Aorta (tissue), 5 donors: ENCODE measurements at regions not wholly inside any gene's neighbourhood (a gene's known extent, or its start where the extent isn't known, plus 50 kb on each side); places are given as distances from the start of the nearest gene placed in this dataset.
"Not testable (repeated sequence)": the region's sequence is repeated elsewhere in the genome, so short reads cannot be mapped to it uniquely, and the experiment has no call there.

Experiments used
- ATAC-seq: fragments of 200-7000 bp; cut with Tn5 transposase; one replicate; pipeline ENCODE4 v1.9.1; 2022; ENCODE audit warnings: moderate library complexity; ENCODE audit not compliant: low FRiP score
- DNase-seq, 2 donors: peaks; one replicate each; pipeline ENCODE4 v3.0.0-alpha.2; 2020
- H3K27ac ChIP-seq, 2 donors: one replicate each; pipeline ENCODE4 v1.5.1; 2013; ENCODE audit warnings: low read length in 2 of 2, mild to moderate bottlenecking in 2 of 2, moderate library complexity in 2 of 2, control low read depth in 1 of 2, inconsistent platforms in 1 of 2, low read depth in 1 of 2
- H3K27me3 ChIP-seq, 2 donors: one replicate each; pipeline ENCODE4 v1.6.1; 2013; ENCODE audit warnings: control low read depth in 1 of 2, low read length in 1 of 2, mild to moderate bottlenecking in 1 of 2, moderate library complexity in 1 of 2; ENCODE audit not compliant: insufficient read depth in 2 of 2, control insufficient read depth in 1 of 2
- H3K36me3 ChIP-seq, 2 donors: one replicate each; pipeline ENCODE4 v1.6.1; 2013; ENCODE audit warnings: control low read depth in 1 of 2, low read length in 1 of 2, mild to moderate bottlenecking in 1 of 2; ENCODE audit not compliant: insufficient read depth in 2 of 2, control insufficient read depth in 1 of 2
- H3K4me1 ChIP-seq, 2 donors: one replicate each; pipeline ENCODE4 v1.6.1; 2013; ENCODE audit warnings: low read length in 2 of 2, control low read depth in 1 of 2, mild to moderate bottlenecking in 1 of 2, moderate library complexity in 1 of 2; ENCODE audit not compliant: insufficient read depth in 2 of 2, control insufficient read depth in 1 of 2
- H3K4me3 ChIP-seq, 2 donors: one replicate each; pipeline ENCODE4 v1.5.1; 2013; ENCODE audit warnings: low read length in 2 of 2, control low read depth in 1 of 2, mild to moderate bottlenecking in 1 of 2
- H3K9me3 ChIP-seq: one replicate; pipeline ENCODE4 v1.6.1; 2013; ENCODE audit warnings: mild to moderate bottlenecking, low read length; ENCODE audit not compliant: control insufficient read depth
- WGBS, 2 donors: extraction: QIAGEN DNeasy Blood & Tissue Kit; methylation state at CpG; one replicate each; pipeline ENCODE4 v1.1.7; 2013; 5-methylcytosine and 5-hydroxymethylcytosine counted together
- intact Hi-C, 2 donors: fragments of 100-400 bp; cut with DNase I; formaldehyde crosslinking; loops; one replicate each; pipeline versions ENCODE4 v1.14.2 to v1.15.0; 2022
- donor health status: healthy with polysubstance abuse.
- donor health status: Bipolar disorder and iron deficiency.
- donor health status: DM: no; HTN: no; CAD: no.
- donor health status: DM: no; HTN: no; CAD: no.
- donor health status: DM: yes; HTN: yes; CAD: no.

DNA sequence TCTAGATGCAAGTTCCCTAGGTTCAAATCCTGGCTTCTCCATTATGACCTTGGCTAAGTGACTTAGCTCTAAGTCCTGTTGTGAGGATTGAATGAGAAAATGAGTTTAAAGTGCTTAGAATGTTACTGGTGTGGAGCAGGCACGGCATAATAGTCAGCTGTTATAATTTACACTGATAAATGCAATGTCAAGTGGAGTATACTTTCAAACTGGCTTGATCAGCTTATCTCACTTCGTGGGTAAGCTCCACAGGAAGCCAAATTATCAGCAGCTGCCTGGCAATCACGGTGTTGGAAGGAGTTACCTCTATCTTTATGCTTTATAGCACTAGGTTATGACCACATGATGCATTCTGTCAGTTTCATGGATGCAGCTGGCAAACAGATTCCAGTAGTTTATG is 272.8 kb downstream of the OLFM4 start:
- Histone ChIP-seq H3K36me3 (no peaks in the 10 kb centered on the region), H3K4me3 (no peak overlapping the region), H3K27me3 (no peaks in the 10 kb centered on the region), H3K4me1 (no peaks in the 10 kb centered on the region), H3K27ac (no peak overlapping the region), H3K9me3 (peaks cover 1% of the 10 kb centered on the region)
- ATAC-seq (no peak), DNase-seq (no peak)
- intact Hi-C loops: no loop called here
- 18 to 26% methylated on average over 3 of the region's 3 CpGs for WGBS, 2 donors

- H3K27me3 ChIP-seq, H3K4me1 ChIP-seq, H3K36me3 ChIP-seq, intact Hi-C loops, DNase-seq, ATAC-seq, H3K4me3 ChIP-seq, H3K9me3 ChIP-seq, H3K27ac ChIP-seq: not testable (repeated sequence)
- 87 to 90% methylated on average over 1 of the region's 1 CpG for WGBS, 2 donors
Observed at GRCh38 chr13:53305419-53305818, 276.8 kb downstream of the OLFM4 start.

DNA sequence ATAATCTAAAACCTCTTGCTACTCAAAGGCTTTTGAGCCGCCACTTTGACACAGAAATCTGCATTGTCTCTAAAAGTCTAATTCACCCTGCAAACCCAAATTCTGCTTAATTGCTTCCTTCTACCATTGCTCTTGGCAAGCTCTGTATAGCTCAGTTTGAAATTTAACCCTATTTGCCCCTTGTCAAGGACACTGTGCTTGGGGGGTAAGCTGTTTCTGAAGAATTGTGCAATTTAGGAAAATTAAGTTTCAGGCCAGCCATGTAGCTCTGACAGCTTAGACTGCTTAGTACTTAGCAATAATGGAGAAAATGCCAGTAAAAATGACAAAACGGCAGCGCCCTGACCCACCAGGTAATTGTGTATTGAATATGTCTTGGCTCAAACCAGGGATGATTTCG is 282.2 kb downstream of the OLFM4 start:
- 73 to 87% methylated on average over 4 of the region's 4 CpGs for WGBS, 2 donors
- H3K27ac ChIP-seq: no peak overlapping the region
- H3K9me3 ChIP-seq: no peaks in the 10 kb centered on the region
- no peaks in the 10 kb centered on the region for H3K4me1 ChIP-seq
- intact Hi-C loops: no loop called here
- DNase-seq: no peak
- H3K27me3 ChIP-seq: peaks cover 0 to 2% of the 10 kb centered on the region in 2 donors
- no peak for ATAC-seq
- no peak overlapping the region for H3K4me3 ChIP-seq
- no peaks in the 10 kb centered on the region for H3K36me3 ChIP-seq

DNA sequence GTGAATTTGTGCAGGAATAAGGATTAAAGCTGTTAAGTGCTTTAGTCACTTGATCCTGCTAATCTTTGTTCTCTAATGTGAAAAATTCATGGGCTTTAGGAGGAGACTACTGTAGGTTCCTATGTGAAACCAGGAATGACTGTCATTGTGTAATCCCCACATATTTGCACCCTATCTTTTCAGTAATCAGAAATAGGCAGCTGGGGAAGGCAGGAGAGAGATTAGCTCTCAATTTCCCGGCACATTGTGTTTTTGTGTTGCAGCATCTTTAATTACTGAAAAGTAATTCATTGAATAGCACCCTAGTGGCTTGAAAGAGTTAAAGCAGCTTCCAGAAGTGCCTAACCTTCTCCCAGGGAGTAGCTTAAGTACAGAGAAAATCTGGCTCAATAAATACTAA is 282.9 kb downstream of the OLFM4 start:
- ATAC-seq (no peak), DNase-seq (no peak)
- Histone ChIP-seq H3K27me3 (peaks cover 0 to 2% of the 10 kb centered on the region in 2 donors), H3K4me1 (no peaks in the 10 kb centered on the region), H3K36me3 (no peaks in the 10 kb centered on the region), H3K27ac (no peak overlapping the region), H3K4me3 (no peak overlapping the region), H3K9me3 (no peaks in the 10 kb centered on the region)
- intact Hi-C loops: no loop called here
- WGBS, 2 donors: 53 to 55% methylated on average over 1 of the region's 1 CpG

DNA sequence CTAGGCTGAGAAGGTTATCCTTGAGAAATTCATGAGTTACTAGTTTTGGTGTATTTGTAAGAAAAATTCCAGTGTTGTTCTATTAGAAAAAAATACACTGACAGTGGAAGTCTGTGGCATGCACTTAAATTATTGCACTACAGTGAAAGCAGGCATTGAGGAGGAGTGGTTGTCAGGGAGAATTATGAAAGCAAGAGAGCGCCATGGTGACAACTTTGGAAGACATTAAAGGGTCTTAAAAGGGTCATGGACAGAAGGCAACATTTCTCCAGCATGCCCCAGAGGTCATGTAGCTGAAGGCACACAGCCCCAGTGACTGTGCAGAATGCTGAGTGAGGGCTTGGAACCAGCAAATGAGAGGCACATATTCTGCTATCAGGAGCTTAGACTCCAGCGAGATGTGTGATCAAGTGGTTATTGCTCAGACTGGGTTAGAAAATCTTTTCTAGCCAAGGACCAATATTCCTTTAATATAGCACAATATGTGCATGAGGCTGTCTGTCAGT is 292.7 kb downstream of the OLFM4 start:
- intact Hi-C loops: no loop called here
- H3K27ac ChIP-seq: no peak overlapping the region
- no peaks in the 10 kb centered on the region for H3K9me3 ChIP-seq
- ATAC-seq: no peak
- H3K4me3 ChIP-seq: no peak overlapping the region
- H3K36me3 ChIP-seq: no peaks in the 10 kb centered on the region
- WGBS, 2 donors: 13 to 29% methylated on average over 2 of the region's 2 CpGs
- no peaks in the 10 kb centered on the region for H3K27me3 ChIP-seq
- H3K4me1 ChIP-seq: no peaks in the 10 kb centered on the region
- no peak for DNase-seq

DNA sequence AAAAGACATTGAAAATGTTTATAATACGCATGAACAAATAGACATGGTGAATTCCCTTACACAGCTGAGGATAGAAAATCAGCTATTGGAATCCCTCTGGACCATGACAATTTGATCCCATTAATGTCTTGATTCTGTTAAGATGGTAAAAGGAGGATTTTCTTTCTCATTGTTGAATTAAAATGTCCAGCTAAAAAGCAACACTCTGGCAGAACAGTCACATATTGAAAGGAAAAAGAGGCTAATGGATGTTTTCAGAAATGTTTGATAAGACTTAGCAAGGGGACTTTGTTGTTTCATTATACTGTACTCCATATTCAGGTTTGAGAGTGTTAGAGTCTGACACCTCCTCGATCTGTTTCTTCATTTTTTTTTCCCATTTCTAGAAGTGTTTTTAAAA is 296.0 kb downstream of the OLFM4 start:
- intact Hi-C loops: no loop called here
- ATAC-seq (no peak), DNase-seq (no peak)
- Histone ChIP-seq H3K4me3 (no peak overlapping the region), H3K27me3 (no peaks in the 10 kb centered on the region), H3K36me3 (no peaks in the 10 kb centered on the region), H3K9me3 (no peaks in the 10 kb centered on the region), H3K4me1 (no peaks in the 10 kb centered on the region), H3K27ac (no peak overlapping the region)
- 62 to 64% methylated on average over 2 of the region's 2 CpGs for WGBS, 2 donors

GRCh38 chr13:53326716-53327115 is 298.1 kb downstream of the OLFM4 start:
- ATAC-seq: no peak
- 50 to 51% methylated on average over 1 of the region's 1 CpG for WGBS, 2 donors

DNA sequence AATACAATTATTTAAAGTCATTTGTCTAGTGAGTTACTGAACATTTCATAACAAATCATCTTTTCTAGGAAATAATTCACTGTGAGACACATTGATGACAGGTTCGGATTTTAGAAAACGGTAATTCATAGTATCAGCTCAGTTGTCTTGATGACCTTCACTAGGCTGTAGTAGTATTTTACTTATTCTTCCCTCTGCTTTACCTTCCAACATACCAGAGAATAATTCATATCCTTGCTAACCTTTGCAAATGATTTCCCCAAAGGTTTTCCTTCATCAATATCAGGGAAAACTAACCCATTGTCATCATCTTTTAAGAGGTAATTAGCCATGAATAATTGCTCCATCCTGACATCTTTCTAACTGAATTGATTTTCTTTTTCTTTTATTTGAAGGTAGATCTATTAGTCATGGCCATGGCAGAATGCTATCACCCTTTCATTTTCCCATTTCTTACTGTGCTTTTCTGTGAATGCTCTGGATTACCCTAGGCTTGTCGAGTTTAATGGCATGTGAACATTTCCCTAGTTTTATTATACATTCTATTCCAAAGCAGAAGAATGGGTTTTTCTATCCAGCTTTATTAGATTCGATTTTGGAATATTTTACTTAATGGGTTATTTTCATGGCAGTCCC is 299.2 kb downstream of the OLFM4 start:
- no peaks in the 10 kb centered on the region for H3K36me3 ChIP-seq
- 62 to 68% methylated on average over 4 of the region's 4 CpGs for WGBS, 2 donors
- no peaks in the 10 kb centered on the region for H3K9me3 ChIP-seq
- no peak overlapping the region for H3K4me3 ChIP-seq
- no peak for ATAC-seq
- no peaks in the 10 kb centered on the region for H3K27me3 ChIP-seq
- no peaks in the 10 kb centered on the region for H3K4me1 ChIP-seq
- intact Hi-C loops: no loop called here
- no peak for DNase-seq
- H3K27ac ChIP-seq: no peak overlapping the region

More at GRCh38 chr13:53326716-53327115, 298.1 kb downstream of the OLFM4 start:
- Histone ChIP-seq H3K27ac (no peak overlapping the region), H3K4me1 (no peaks in the 10 kb centered on the region), H3K27me3 (no peaks in the 10 kb centered on the region), H3K9me3 (no peaks in the 10 kb centered on the region), H3K4me3 (no peak overlapping the region), H3K36me3 (no peaks in the 10 kb centered on the region)
- no peak for DNase-seq
- intact Hi-C loops: no loop called here

DNA sequence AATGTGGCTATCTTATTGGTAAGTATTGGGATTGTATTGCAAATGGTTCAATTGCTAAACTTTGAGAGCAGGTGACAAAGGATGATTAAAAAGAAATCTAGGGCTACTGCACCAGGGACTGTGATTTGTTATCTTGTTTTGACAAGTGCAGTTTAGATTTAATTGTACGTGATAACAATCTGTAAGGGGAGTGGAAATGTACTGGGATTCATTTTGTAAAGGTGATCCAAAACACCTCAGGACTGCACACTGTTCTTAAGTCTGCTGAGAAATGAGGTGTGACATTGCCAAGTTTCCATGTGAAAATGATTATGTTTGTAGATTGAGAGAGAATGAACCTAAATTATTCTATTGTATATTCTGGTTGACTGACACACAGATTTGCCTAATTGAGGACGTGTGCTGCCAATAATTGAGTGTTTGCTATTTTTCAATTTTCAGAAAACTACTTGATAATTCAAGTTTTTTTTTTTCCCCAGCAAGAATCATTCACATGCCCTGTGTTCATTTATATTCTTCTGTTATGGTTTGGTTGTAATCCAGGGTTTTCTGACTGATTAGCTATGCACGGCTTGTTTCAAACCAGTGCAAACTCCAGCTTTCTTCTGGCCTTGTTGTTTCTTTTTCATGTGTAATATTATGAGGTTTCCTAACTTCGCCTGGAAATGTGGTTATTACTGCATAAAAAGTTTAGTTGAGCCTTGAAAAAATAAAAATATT is 308.0 kb downstream of the OLFM4 start:
- no peak overlapping the region for H3K4me3 ChIP-seq
- no peak for ATAC-seq
- H3K36me3 ChIP-seq: no peaks in the 10 kb centered on the region
- peaks cover 0 to 3% of the 10 kb centered on the region in 2 donors for H3K27me3 ChIP-seq
- H3K27ac ChIP-seq: no peak overlapping the region
- 36 to 41% methylated on average over 4 of the region's 4 CpGs for WGBS, 2 donors
- no peak for DNase-seq
- no peaks in the 10 kb centered on the region for H3K4me1 ChIP-seq
- intact Hi-C loops: no loop called here
- H3K9me3 ChIP-seq: no peaks in the 10 kb centered on the region
